IMR-90 (cell line): ENCODE measurements at regions not wholly inside any gene's neighbourhood (a gene's known extent, or its start where the extent isn't known, plus 50 kb on each side); places are given as distances from the start of the nearest gene placed in this dataset.

Experiments
- NFE2L2 ChIP-seq: fragments of 150-350 bp; IDR thresholded peaks from 2 replicates; pipeline ENCODE4 v1.6.1; 2016; ENCODE audit warnings: low read depth, mild to moderate bottlenecking, low read length
- POLR2A ChIP-seq: IDR thresholded peaks from 2 replicates; pipeline ENCODE4 v1.6.1; 2012; ENCODE audit warnings: mild to moderate bottlenecking, low read depth, low read length
- RFX5 ChIP-seq: IDR thresholded peaks from 2 replicates; pipeline ENCODE4 v1.8.0; 2012; ENCODE audit warnings: low read depth, mild to moderate bottlenecking, low read length, moderate library complexity
- TF ChIP-seq, protein P1 (sequence below): conservative IDR thresholded peaks from 2 replicates; pipeline ENCODE4 v1.5.1; 2012; ENCODE audit warnings: mild to moderate bottlenecking, low read depth, low read length, improper control_type of control experiment
- TF ChIP-seq, protein P2 (sequence below): fragments of 150-350 bp; IDR thresholded peaks from 2 replicates; pipeline ENCODE4 v1.6.1; 2016; ENCODE audit warnings: low read depth, mild to moderate bottlenecking, low read length, moderate library complexity, borderline replicate concordance

DNA sequence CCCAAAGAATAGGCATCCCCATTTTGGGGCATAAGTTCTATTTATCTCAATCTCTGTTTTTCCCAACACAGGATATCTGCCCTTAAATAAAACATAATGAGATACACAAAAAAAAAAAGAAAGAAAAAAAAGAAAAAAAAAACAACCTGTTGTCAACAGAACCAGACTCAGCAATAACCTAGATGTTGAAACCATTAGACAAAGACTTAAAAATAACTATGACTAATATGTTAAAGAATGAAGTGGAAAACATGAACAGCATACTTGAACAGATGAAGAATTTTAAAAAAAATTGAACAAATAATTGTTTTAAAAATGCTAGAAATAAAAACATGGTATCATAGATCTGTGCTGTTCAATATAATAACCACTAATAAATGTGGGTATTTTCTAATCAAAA lies 93.4 kb upstream of the RXFP1 start:
- TF ChIP-seq, protein P1, sequence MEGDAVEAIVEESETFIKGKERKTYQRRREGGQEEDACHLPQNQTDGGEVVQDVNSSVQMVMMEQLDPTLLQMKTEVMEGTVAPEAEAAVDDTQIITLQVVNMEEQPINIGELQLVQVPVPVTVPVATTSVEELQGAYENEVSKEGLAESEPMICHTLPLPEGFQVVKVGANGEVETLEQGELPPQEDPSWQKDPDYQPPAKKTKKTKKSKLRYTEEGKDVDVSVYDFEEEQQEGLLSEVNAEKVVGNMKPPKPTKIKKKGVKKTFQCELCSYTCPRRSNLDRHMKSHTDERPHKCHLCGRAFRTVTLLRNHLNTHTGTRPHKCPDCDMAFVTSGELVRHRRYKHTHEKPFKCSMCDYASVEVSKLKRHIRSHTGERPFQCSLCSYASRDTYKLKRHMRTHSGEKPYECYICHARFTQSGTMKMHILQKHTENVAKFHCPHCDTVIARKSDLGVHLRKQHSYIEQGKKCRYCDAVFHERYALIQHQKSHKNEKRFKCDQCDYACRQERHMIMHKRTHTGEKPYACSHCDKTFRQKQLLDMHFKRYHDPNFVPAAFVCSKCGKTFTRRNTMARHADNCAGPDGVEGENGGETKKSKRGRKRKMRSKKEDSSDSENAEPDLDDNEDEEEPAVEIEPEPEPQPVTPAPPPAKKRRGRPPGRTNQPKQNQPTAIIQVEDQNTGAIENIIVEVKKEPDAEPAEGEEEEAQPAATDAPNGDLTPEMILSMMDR = no peak
- TF ChIP-seq RFX5 = no peak
- TF ChIP-seq, protein P2, sequence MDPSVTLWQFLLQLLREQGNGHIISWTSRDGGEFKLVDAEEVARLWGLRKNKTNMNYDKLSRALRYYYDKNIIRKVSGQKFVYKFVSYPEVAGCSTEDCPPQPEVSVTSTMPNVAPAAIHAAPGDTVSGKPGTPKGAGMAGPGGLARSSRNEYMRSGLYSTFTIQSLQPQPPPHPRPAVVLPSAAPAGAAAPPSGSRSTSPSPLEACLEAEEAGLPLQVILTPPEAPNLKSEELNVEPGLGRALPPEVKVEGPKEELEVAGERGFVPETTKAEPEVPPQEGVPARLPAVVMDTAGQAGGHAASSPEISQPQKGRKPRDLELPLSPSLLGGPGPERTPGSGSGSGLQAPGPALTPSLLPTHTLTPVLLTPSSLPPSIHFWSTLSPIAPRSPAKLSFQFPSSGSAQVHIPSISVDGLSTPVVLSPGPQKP = no peak
- TF ChIP-seq POLR2A = no peak
- no peak for TF ChIP-seq NFE2L2
